NB4 (cell line): ENCODE measurements at regions not wholly inside any gene's neighbourhood (a gene's known extent, or its start where the extent isn't known, plus 50 kb on each side); places are given as distances from the start of the nearest gene placed in this dataset.
"Not testable (repeated sequence)": the region's sequence is repeated elsewhere in the genome, so short reads cannot be mapped to it uniquely, and the experiment has no call there.

Source experiments
- DNase-seq: peaks from one replicate; pipeline ENCODE4 v3.0.0; 2010; ENCODE audit warnings: low read depth
- H3K4me3 ChIP-seq: one replicate; pipeline ENCODE4 v1.5.1; 2011; ENCODE audit warnings: mild to moderate bottlenecking, low read depth, low read length, moderate library complexity
- MYC ChIP-seq: IDR thresholded peaks from 2 replicates; pipeline ENCODE4 v1.6.1; 2011; ENCODE audit warnings: low read depth, low read length
- POLR2A ChIP-seq: IDR thresholded peaks from 2 replicates; pipeline ENCODE4 v1.6.1; 2011; ENCODE audit warnings: mild to moderate bottlenecking; ENCODE audit not compliant: insufficient read length; ENCODE audit errors: extremely low read depth
- TF ChIP-seq, protein P1 (sequence below): IDR thresholded peaks from one replicate; pipeline ENCODE4 v1.5.1; 2012; ENCODE audit warnings: low read depth, low read length
- TF ChIP-seq, protein P2 (sequence below): IDR thresholded peaks from 2 replicates; pipeline ENCODE4 v1.6.1; 2011; ENCODE audit warnings: low read depth, low read length

DNA sequence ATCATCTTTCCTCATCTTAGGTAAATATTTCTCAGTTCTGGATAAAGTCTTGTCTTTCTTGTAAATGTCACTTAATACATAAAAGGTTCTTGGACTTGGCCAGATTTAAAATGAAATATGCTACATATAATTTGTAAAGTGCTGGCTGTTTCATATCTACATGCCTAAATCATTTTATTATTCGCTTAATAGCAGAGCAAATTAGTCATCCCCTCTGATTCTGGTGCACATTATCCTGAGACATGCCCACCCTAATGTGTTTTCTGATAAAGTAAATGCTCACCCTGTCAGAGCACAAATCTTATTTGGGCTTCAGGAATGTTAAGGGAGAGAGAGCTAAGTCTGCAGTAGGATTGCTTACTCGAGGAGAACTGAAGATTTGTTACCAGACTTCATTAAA lies 166.5 kb upstream of the IZUMO3 start:
- TF ChIP-seq, protein P1, sequence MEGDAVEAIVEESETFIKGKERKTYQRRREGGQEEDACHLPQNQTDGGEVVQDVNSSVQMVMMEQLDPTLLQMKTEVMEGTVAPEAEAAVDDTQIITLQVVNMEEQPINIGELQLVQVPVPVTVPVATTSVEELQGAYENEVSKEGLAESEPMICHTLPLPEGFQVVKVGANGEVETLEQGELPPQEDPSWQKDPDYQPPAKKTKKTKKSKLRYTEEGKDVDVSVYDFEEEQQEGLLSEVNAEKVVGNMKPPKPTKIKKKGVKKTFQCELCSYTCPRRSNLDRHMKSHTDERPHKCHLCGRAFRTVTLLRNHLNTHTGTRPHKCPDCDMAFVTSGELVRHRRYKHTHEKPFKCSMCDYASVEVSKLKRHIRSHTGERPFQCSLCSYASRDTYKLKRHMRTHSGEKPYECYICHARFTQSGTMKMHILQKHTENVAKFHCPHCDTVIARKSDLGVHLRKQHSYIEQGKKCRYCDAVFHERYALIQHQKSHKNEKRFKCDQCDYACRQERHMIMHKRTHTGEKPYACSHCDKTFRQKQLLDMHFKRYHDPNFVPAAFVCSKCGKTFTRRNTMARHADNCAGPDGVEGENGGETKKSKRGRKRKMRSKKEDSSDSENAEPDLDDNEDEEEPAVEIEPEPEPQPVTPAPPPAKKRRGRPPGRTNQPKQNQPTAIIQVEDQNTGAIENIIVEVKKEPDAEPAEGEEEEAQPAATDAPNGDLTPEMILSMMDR = no peak
- TF ChIP-seq MYC = no peak
- TF ChIP-seq, protein P2, sequence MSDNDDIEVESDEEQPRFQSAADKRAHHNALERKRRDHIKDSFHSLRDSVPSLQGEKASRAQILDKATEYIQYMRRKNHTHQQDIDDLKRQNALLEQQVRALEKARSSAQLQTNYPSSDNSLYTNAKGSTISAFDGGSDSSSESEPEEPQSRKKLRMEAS = no peak
- TF ChIP-seq POLR2A = no peak
- no peak for DNase-seq
- no peak overlapping the region for H3K4me3 ChIP-seq

DNA sequence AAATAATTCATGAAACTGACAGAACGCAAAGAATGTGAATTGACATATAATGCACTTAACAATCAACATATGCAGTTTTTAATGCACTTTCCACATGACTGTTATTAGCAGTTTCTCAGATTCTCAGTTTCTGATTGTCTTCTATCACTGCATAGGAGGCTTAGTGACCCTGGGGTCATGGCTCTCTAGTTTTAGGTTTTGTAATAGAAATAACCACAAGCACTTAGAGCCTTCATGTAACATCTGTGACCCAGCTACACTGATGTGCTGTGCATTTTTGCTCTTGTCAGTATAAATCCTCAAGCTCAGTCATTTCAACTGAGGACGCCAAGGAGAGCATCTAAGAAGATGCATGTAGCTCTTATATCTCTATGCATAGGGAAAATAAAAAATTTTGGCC lies 163.1 kb upstream of the IZUMO3 start:
- TF ChIP-seq, protein P1 = no peak
- no peak for TF ChIP-seq MYC
- TF ChIP-seq, protein P2 = no peak
- no peak for TF ChIP-seq POLR2A
- DNase-seq = no peak
- H3K4me3 ChIP-seq = no peak overlapping the region

DNA sequence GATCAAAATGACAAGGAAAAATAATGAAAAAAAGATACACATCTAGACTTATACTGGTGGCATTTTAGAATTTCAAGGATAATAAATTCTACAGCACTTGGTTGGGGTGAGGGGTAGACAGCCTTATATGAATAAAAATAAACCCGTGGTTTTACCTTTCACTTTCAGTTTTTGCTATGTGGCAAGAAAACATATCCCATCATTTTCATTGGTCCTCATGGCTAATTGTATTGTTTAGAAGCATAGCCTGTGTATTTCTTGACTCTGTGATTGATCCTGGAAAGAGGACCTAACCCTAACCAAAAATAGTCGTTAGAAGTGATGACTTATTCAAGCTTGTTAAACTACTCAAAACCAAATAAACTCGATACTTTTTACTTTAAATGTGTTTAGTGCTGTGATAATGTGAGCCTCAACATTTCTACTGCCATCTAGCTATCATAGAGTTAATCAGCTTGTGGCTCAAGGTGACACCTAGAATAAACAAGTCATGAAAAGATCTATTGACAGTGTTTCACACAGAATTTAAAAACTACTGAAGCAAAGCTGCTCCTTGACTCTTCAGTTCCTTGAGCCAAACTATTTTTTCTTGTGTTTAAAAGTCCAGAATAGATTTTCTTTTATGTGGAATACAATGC lies 153.3 kb upstream of the IZUMO3 start:
- no peak for DNase-seq
- TF ChIP-seq MYC (no peak), POLR2A (no peak)
- TF ChIP-seq, protein P1 = no peak
- TF ChIP-seq, protein P2 = no peak
- no peak overlapping the region for H3K4me3 ChIP-seq

DNA sequence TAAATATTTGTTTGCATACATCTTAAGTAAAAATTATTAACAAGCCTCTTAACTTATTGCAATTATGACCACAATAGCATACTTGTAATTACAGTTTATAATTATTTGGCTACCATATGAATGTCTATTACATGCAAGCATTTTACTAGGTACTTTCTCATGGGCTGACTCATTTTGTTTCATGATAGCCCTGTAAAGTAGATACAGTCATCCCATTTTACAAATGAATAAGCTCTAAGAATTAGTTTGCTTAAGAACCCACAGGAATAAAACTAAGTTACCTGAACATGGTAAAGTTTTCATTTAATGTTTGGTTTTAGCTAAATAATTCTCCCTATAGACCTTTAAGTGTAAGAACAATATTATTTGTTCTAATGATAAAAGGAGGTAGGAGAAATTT lies 126.6 kb upstream of the IZUMO3 start:
- DNase-seq = no peak
- H3K4me3 ChIP-seq = no peak overlapping the region
- TF ChIP-seq, protein P2 = no peak

DNA sequence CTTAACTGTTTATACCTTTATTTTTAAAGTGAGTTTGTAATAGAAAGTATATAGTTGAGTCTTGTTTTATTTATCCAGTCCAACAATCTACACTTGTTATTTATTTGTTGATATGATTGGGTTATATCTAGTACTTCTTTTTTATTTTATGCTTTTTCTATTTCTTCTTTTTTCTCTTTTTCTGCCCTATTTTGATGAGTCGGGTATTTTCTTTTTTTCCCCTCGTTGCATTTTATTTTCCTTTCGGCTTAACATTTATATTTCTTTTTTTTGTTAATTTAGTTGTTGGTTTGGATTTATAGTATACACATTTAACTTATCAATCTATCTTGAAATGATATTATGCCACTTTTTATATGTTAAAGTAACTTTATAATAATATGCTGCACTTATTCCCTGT lies 111.7 kb upstream of the IZUMO3 start:
- DNase-seq = no peak
- TF ChIP-seq, protein P2 = no peak
- TF ChIP-seq POLR2A (no peak), MYC (no peak)
- TF ChIP-seq, protein P1 = no peak
- no peak overlapping the region for H3K4me3 ChIP-seq

DNA sequence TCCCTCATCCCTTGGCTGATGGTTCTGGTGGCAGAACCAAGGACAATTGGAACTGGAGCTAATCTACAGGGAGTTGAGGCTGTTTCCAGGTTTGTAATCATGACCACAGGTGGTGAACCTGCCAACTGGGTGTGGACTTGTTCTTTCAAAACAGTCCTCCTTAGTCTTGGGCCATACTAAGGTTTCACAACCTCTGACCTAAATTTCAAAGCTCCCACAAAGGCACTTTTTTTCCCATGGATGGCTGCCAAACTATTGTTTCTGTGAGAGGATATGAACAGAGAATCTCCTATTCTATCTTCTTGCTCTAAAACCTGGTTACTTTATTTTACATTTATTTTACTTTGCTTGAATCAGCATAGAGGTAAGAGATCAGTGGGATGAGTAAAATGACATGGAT lies 106.5 kb upstream of the IZUMO3 start:
- DNase-seq = no peak
- no peak for TF ChIP-seq POLR2A
- TF ChIP-seq, protein P1 = no peak
- TF ChIP-seq MYC = no peak
- TF ChIP-seq, protein P2 = no peak
- no peak overlapping the region for H3K4me3 ChIP-seq

DNA sequence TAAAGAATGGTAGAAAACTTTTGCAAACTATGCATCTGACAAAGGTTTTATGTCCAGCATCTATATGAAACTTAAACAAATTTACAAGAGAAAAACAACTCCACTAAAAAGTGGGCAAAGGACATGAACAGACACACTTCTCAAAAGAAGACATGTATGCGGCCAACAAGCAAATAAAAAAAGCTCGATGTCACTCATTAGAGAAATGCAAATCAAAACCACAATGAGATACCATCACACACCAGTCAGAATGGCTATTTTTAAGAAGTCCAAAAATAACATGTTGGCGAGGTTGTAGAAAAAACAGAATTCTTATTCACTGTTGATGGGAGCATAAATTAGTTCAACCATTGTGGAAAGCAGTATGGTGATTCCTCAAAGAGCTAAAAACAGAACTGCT lies 83.1 kb upstream of the IZUMO3 start:
- not testable (repeated sequence) for DNase-seq, H3K4me3 ChIP-seq
